K562 (cell line): ENCODE measurements at regions not wholly inside any gene's neighbourhood (a gene's known extent, or its start where the extent isn't known, plus 50 kb on each side); places are given as distances from the start of the nearest gene placed in this dataset.

Source experiments
- ATAC-seq: fragments of 200-7000 bp; cut with Tn5 transposase; 3 replicates; pipeline ENCODE4 v1.9.1; 2020; ENCODE audit warnings: moderate library complexity
- BruUV-seq: library from RNA; stranded (reverse); fragments of 400-500 nt; replicated peaks from 2 replicates; lab custom pipeline; 2021; lab: Mats Ljungman, UMichigan
- CTCF ChIA-PET: fragments of 300-600 bp; formaldehyde crosslinking; extraction: SDS; loops from one replicate; lab custom pipeline; 2021; ENCODE audit warnings: low intra/inter-chr PET ratio; lab: Yijun Ruan, JAX
- POLR2A ChIA-PET: fragments of 300-600, 350-650 bp; sonication (Branson Sonifier 250); formaldehyde crosslinking; extraction: SDS; loops from one replicate; lab custom pipeline; 2021; ENCODE audit warnings: antibody characterized with exemption, inconsistent platforms; lab: Yijun Ruan, JAX
- DNase-seq, 4 experiments: peaks; one replicate each; pipeline versions ENCODE4 v3.0.0 to v3.0.0-alpha.2; 2011 to 2018; ENCODE audit warnings: low spot score in 3 of 4, mixed read lengths in 3 of 4; ENCODE audit errors: extremely low read depth in 1 of 4
- FAIRE-seq: peaks from 2 replicates; lab custom pipeline; 2011; peaks lifted over from hg19 to GRCh38; lab: Jason Lieb, UNC
- H2AFZ ChIP-seq: 2 replicates; pipeline ENCODE4 v1.6.0; 2011; ENCODE audit warnings: low read depth, low read length, control low read depth, inconsistent platforms
- H3K27ac ChIP-seq: fragments of 200-600 bp; 3 replicates; pipeline ENCODE4 v1.8.0; 2011; ENCODE audit warnings: low read depth, mild to moderate bottlenecking, control low read depth, inconsistent platforms, low read length, moderate library complexity, mixed read lengths; ENCODE audit errors: extremely low read depth
- H3K27me3 ChIP-seq, 2 experiments: fragments of 300-600 bp in 1 of 2; 2 replicates in 1 of 2; 3 replicates in 1 of 2; pipeline versions ENCODE4 v1.6.0 to v1.8.0; 2011; ENCODE audit warnings: inconsistent platforms in 2 of 2, low read length in 2 of 2, mild to moderate bottlenecking in 1 of 2, mixed read lengths in 1 of 2, moderate library complexity in 1 of 2; ENCODE audit not compliant: control insufficient read depth in 2 of 2, insufficient read depth in 2 of 2
- H3K36me3 ChIP-seq: fragments of 300-600 bp; 3 replicates; pipeline ENCODE4 v1.8.0; 2011; ENCODE audit warnings: mild to moderate bottlenecking, low read length, inconsistent platforms; ENCODE audit not compliant: control insufficient read depth, insufficient read depth
- H3K4me1 ChIP-seq, 2 experiments: fragments of 200-600 bp in 1 of 2; replicated peaks in 1 of 2; 2 replicates in 1 of 2; 3 replicates in 1 of 2; pipeline versions ENCODE4 v1.5.1 to v1.8.0; 2011; ENCODE audit warnings: inconsistent platforms in 2 of 2, low read length in 2 of 2, mild to moderate bottlenecking in 1 of 2, mixed read lengths in 1 of 2, moderate library complexity in 1 of 2; ENCODE audit not compliant: control insufficient read depth in 2 of 2, insufficient read depth in 2 of 2
- H3K4me2 ChIP-seq: 2 replicates; pipeline ENCODE4 v1.6.1; 2011; ENCODE audit warnings: low read length, control low read depth, inconsistent platforms, mixed read lengths; ENCODE audit not compliant: insufficient read depth
- H3K4me3 ChIP-seq: fragments of 200-600 bp; sonication (generic), shearing (Covaris generic); 2 replicates; pipeline ENCODE4 v1.5.1; 2016; ENCODE audit warnings: control low read depth, inconsistent platforms
- H3K79me2 ChIP-seq: fragments of 200-600 bp; 3 replicates; pipeline ENCODE4 v1.8.0; 2011; ENCODE audit warnings: low read length, inconsistent platforms; ENCODE audit not compliant: control insufficient read depth, insufficient read depth
- H3K9ac ChIP-seq, 2 experiments: 2 replicates each; pipeline versions ENCODE4 v1.6.0 to v1.6.1; 2011; ENCODE audit warnings: low read depth in 2 of 2, low read length in 2 of 2, control low read depth in 1 of 2, inconsistent platforms in 1 of 2, mild to moderate bottlenecking in 1 of 2, mixed read lengths in 1 of 2; ENCODE audit not compliant: insufficient read depth in 1 of 2
- H3K9me1 ChIP-seq: one replicate; pipeline ENCODE4 v1.6.0; 2011; ENCODE audit warnings: inconsistent platforms, mild to moderate bottlenecking, low read length, moderate library complexity; ENCODE audit not compliant: control insufficient read depth, insufficient read depth
- H3K9me3 ChIP-seq: replicated peaks from 2 replicates; pipeline ENCODE4 v1.5.1; 2011; ENCODE audit warnings: low read depth, low read length, inconsistent platforms; ENCODE audit not compliant: control insufficient read depth, insufficient read depth
- H4K20me1 ChIP-seq: replicated peaks from 2 replicates; pipeline ENCODE4 v1.6.1; 2011; ENCODE audit warnings: low read length, inconsistent platforms, mixed read lengths; ENCODE audit not compliant: control insufficient read depth, insufficient read depth
- DACH1 ChIP-seq: fragments of 450-650 bp; IDR thresholded peaks from 2 replicates; pipeline ENCODE4 v1.6.1; 2018; ENCODE audit not compliant: partially characterized antibody
- FOXK2 ChIP-seq, 2 experiments: fragments of 450-650 bp; IDR thresholded peaks in 1 of 2; conservative IDR thresholded peaks in 1 of 2; 2 replicates each; pipeline ENCODE4 v1.6.1; 2016; ENCODE audit warnings: low read depth in 2 of 2, mild to moderate bottlenecking in 1 of 2
- NFIC ChIP-seq: fragments of 450-650 bp; IDR thresholded peaks from 2 replicates; pipeline ENCODE4 v1.6.1; 2017; ENCODE audit warnings: mild to moderate bottlenecking, inconsistent platforms
- PTTG1 ChIP-seq: fragments of 450-650 bp; IDR thresholded peaks from 2 replicates; pipeline ENCODE4 v1.6.1; 2016; ENCODE audit warnings: low read depth, mild to moderate bottlenecking, missing genetic modification characterization, missing compliant biosample characterization
- WGBS: fragments of 100-300 bp; shearing (Covaris generic); methylation state at CpG from one replicate; pipeline ENCODE4 v1.1.6; 2016; ENCODE audit warnings: low coverage, mixed read lengths; ENCODE audit not compliant: insufficient coverage; ENCODE audit errors: missing lambda C conversion rate; 5-methylcytosine and 5-hydroxymethylcytosine counted together
- in situ Hi-C: fragments of 300-500 bp; cut with MboI; formaldehyde crosslinking; loops from 4 replicates; pipeline ENCODE4 v1.15.0; 2018; ENCODE audit warnings: inconsistent platforms, mixed read lengths
- intact Hi-C: fragments of 100-400 bp; cut with micrococcal nuclease; formaldehyde crosslinking; loops from 2 replicates; pipeline ENCODE4 v1.14.2; 2022

DNA sequence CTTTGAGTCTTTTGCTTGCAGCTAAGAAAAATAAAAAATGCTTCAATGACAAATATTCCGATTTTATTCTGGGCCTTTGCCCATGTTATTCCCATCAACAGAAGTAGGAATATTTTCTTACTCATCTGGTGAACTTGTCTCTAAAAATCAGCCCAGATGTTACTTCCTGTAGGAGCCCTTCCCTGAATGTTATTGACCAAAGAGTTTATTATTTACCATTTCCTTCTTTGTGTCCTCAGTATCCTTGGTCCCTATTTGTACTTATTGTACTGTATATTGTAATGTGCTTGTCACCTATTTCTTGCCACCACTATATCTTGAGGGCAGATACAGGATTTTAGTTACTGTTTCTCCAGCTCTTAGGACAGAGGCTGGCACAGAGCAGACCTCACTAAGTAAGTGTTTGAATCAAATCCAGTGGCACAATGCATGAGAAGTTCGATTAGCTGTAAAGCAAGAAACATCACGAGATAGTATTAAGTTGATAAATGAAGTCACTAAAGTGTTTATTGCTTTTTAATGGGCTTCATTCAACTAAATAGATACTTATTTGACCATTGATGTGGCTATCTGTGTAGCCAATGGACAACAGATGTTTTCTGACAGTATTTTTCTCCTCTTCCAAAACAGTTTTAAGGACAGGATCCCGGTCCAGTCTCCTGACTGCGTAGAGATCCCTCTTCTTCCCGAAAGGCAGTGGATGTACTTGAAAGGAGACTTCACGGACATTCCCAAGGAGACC lies 109.1 kb downstream of the DDX1 start:
- in situ Hi-C loops = no loop called here
- H3K4me3 ChIP-seq = no peak overlapping the region
- no peaks in the 10 kb centered on the region for H3K9me1 ChIP-seq
- FAIRE-seq (no peak), DNase-seq (no peak), ATAC-seq (no peak)
- H3K9ac ChIP-seq = no peak overlapping the region
- TF ChIP-seq FOXK2 (conservative IDR thresholded peaks at IDR 0.05 in 1 of 2, IDR thresholded peaks at IDR 0.05 in 1 of 2; ENCODE audit: low read depth in 2 of 2) = no peak
- TF ChIP-seq DACH1 = no peak
- no peaks in the 10 kb centered on the region for H3K9me3 ChIP-seq
- no peak overlapping the region for H3K27ac ChIP-seq
- no peak overlapping the region for H2AFZ ChIP-seq
- H3K4me2 ChIP-seq = no peak overlapping the region
- no peaks in the 10 kb centered on the region for H3K36me3 ChIP-seq
- peaks cover 11 to 17% of the 10 kb centered on the region in 2 experiments; a peak in 4 of 5 replicates for H3K27me3 ChIP-seq
- CTCF ChIA-PET = no interaction called here
- peaks cover 0 to 3% of the 10 kb centered on the region in 2 experiments; a peak in 2 of 5 replicates for H3K4me1 ChIP-seq
- intact Hi-C loops = no loop called here
- no peaks in the 10 kb centered on the region for H3K79me2 ChIP-seq
- POLR2A ChIA-PET = no interaction called here
- no peaks in the 10 kb centered on the region; the same call in 1 of the 2 replicates for H4K20me1 ChIP-seq
- BruUV-seq = no TSS peak
- WGBS = 3% methylated on average over 7 of the region's 7 CpGs

GRCh38 chr2:15701341-15701907 lies 109.8 kb downstream of the DDX1 start:
- TF ChIP-seq NFIC = peak; percentile 47
- TF ChIP-seq PTTG1 (tag) = no peak
- Histone ChIP-seq H3K9ac (no peak overlapping the region), H3K9me1 (no peaks in the 10 kb centered on the region), H3K9me3 (no peaks in the 10 kb centered on the region), H4K20me1 (no peaks in the 10 kb centered on the region; the same call in 1 of the 2 replicates), H3K4me1 (peaks cover 0 to 3% of the 10 kb centered on the region in 2 experiments; a peak in 2 of 5 replicates), H3K4me3 (no peak overlapping the region), H3K36me3 (no peaks in the 10 kb centered on the region), H3K27me3 (peaks cover 11 to 14% of the 10 kb centered on the region in 2 experiments; a peak in 4 of 5 replicates), H3K4me2 (no peak overlapping the region), H3K79me2 (no peaks in the 10 kb centered on the region), H3K27ac (no peak overlapping the region), H2AFZ (no peak overlapping the region)
- no peak for FAIRE-seq
- in situ Hi-C loops (no loop called here), intact Hi-C loops (no loop called here)
- ChIA-PET POLR2A (no interaction called here), CTCF (no interaction called here)
- no peak; the same call in 2 of the 3 replicates for ATAC-seq
- BruUV-seq = no TSS peak
- no peak for DNase-seq
- 5% methylated on average over 11 of the region's 11 CpGs for WGBS
